ENCODE measurements at regions not wholly inside any gene's neighbourhood (a gene's known extent, or its start where the extent isn't known, plus 50 kb on each side); places are given as distances from the start of the nearest gene placed in this dataset.

DNA sequence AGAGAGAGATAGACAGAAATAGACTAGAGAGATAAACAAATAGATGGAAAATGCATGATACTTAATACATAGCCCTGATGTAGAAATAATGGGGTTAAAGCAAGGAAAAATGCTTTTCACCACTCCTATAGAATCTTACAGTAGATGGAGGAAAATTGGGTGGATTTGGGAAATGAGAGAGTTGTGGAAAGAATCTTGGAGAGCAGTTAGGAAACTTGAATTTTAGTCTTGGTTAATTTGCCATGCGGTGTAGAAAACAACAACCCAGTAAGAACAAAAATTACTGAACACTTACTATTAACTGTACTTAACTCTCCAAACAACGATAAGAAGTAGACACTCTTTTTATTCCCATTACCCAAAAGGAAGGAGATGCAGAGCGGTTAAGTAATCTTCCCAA lies 329.8 kb downstream of the ZNF608 start:
- no peaks in the 10 kb centered on the region for H3K27me3 ChIP-seq (ENCODE audit: control insufficient read depth, insufficient read depth, low read length)
- H3K4me3 ChIP-seq (ENCODE audit: low read depth, low read length) = no peak overlapping the region
- no peaks in the 10 kb centered on the region for H3K4me1 ChIP-seq (ENCODE audit: control insufficient read depth, insufficient read depth, low read length)
- H3K9ac ChIP-seq (ENCODE audit: low read depth, low read length) = no peak overlapping the region
- peaks cover 5% of the 10 kb centered on the region for H3K36me3 ChIP-seq (ENCODE audit: control insufficient read depth, insufficient read depth, low read length)
- H3K9me3 ChIP-seq (ENCODE audit: control insufficient read depth, insufficient read depth, low read length) = no peaks in the 10 kb centered on the region

GRCh38 chr5:124414973-124415372 lies 331.5 kb downstream of the ZNF608 start:
- Histone ChIP-seq H3K27me3 (ENCODE audit: control insufficient read depth, insufficient read depth, low read length) (no peaks in the 10 kb centered on the region), H3K36me3 (ENCODE audit: control insufficient read depth, insufficient read depth, low read length) (peaks cover 3% of the 10 kb centered on the region), H3K4me1 (ENCODE audit: control insufficient read depth, insufficient read depth, low read length) (no peaks in the 10 kb centered on the region), H3K9ac (ENCODE audit: low read depth, low read length) (no peak overlapping the region), H3K4me3 (ENCODE audit: low read depth, low read length) (no peak overlapping the region), H3K9me3 (ENCODE audit: control insufficient read depth, insufficient read depth, low read length) (no peaks in the 10 kb centered on the region)

DNA sequence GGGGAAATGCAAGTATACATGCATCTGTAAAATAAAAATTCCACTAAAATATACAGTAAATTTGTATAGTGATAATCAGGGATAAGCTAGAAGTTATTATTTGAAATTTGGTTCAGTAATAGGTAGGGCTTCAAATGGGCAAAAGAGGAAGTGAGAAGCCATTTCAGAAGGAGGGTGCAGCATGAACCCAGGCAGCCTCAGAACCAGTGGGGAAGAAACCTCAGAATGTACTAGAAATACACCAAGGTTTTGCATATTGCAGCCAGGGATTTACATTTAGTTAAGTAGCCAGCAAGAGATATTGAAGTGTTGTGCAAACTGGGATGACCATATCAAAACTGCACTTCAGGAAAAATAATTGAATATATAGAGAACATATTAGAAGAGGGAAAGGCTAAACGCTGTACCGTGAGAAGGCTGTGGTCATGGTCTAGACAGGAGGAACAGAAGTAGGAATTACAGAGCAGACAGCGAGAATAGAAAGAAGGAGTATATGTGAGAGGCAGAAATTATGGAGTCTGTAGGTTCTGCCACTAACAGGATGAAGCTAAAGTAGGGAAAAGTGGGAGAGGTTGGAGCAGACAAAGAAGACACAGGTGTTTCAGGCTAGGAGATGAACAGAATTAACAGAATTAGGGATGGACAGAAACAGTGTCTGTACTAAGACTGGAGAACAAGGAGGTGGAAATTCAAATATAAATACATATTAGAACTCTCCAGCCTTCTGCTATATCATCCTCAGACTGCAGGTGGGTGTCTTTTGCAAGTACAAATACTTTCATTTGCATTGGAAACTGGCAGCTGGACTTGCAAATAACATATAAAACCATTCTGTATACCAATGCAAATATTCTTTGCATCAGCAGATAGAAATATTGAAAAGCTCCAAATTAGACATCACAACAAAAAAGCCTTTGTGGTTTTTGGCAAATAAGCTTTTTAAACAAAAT lies 335.6 kb downstream of the ZNF608 start:
- Histone ChIP-seq H3K4me3 (ENCODE audit: low read depth, low read length) (no peak overlapping the region), H3K9me3 (ENCODE audit: control insufficient read depth, insufficient read depth, low read length) (no peaks in the 10 kb centered on the region), H3K4me1 (ENCODE audit: control insufficient read depth, insufficient read depth, low read length) (no peaks in the 10 kb centered on the region), H3K9ac (ENCODE audit: low read depth, low read length) (no peak overlapping the region), H3K27me3 (ENCODE audit: control insufficient read depth, insufficient read depth, low read length) (no peaks in the 10 kb centered on the region), H3K36me3 (ENCODE audit: control insufficient read depth, insufficient read depth, low read length) (peaks cover 3% of the 10 kb centered on the region)

DNA sequence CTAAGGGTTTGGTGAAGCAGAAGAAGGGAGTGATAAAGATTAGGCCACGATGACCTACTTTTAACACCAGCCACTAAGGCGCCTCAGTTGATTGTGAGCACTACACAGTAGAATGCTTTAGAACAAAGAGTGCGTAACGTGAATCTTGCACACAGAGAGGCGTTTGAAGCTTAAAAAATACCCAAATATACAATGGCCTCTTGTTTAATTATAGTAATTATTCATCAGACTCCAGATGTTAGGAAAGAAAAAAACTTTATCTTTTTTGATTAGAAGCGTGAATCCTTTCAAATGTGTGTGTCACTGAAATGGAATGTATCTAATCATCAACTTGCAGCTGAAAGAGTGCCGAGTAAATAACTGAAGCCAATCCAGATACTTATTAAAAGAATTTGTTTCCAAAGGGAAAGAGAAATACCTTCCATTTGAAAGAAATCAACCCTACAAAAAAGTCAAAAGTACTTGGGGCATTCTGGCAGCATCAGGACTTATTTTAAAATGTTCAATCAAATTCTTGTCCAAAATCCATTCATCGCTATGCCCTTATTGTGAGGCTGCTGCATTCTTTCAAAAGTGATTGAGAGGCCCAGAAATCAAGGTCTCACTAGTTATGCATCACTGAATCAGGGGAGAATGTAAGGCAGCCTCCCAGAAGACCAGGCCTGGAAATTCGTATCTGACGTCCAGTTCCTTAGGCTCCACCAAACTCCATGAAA lies 337.5 kb downstream of the ZNF608 start:
- Histone ChIP-seq H3K36me3 (ENCODE audit: control insufficient read depth, insufficient read depth, low read length) (peaks cover 3% of the 10 kb centered on the region), H3K9ac (ENCODE audit: low read depth, low read length) (no peak overlapping the region), H3K4me3 (ENCODE audit: low read depth, low read length) (no peak overlapping the region), H3K4me1 (ENCODE audit: control insufficient read depth, insufficient read depth, low read length) (no peaks in the 10 kb centered on the region), H3K27me3 (ENCODE audit: control insufficient read depth, insufficient read depth, low read length) (no peaks in the 10 kb centered on the region), H3K9me3 (ENCODE audit: control insufficient read depth, insufficient read depth, low read length) (no peaks in the 10 kb centered on the region)

DNA sequence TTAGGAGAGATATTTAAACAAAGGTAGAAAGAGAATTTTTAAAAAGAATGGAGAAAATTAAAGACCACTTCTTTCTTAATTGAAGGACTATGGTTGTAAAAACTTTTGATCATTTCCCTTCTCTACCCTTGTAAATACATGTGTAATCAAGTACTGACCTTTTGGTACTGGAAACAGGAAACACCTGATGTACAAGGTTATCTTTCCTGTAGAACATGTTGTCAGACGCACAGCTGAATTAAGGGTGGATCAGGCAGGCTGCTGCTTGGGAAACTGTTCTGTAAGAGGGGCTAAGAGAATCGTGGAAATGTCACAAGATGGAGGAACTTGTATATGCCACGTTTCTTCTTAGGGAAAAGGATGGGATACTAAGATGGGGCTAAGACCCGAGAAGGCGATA lies 341.6 kb downstream of the ZNF608 start:
- Histone ChIP-seq H3K4me1 (ENCODE audit: control insufficient read depth, insufficient read depth, low read length) (no peaks in the 10 kb centered on the region), H3K4me3 (ENCODE audit: low read depth, low read length) (no peak overlapping the region), H3K9me3 (ENCODE audit: control insufficient read depth, insufficient read depth, low read length) (no peaks in the 10 kb centered on the region), H3K9ac (ENCODE audit: low read depth, low read length) (no peak overlapping the region), H3K36me3 (ENCODE audit: control insufficient read depth, insufficient read depth, low read length) (no peaks in the 10 kb centered on the region), H3K27me3 (ENCODE audit: control insufficient read depth, insufficient read depth, low read length) (no peaks in the 10 kb centered on the region)

DNA sequence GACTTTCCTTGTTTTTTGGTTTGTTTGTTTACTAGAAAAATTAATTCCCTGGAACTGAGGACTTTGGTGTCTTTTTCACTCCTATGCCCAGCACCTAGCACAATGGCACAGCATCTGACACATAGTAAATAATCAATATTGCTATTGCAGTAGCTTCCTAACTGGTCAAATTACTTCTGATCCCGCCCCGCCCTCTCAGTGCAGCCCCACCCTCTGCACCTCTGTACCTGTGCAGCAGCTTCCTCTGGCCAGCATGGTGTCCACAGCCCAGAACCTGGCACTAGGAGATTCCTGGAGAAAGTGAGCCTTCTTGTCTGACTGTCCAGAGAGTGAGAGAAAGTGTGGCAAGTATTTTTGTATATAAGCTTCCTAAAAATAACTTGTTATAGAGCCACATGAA lies 343.2 kb downstream of the ZNF608 start:
- H3K4me3 ChIP-seq (ENCODE audit: low read depth, low read length) = no peak overlapping the region
- H3K36me3 ChIP-seq (ENCODE audit: control insufficient read depth, insufficient read depth, low read length) = no peaks in the 10 kb centered on the region
- H3K27me3 ChIP-seq (ENCODE audit: control insufficient read depth, insufficient read depth, low read length) = no peaks in the 10 kb centered on the region
- no peaks in the 10 kb centered on the region for H3K4me1 ChIP-seq (ENCODE audit: control insufficient read depth, insufficient read depth, low read length)
- no peaks in the 10 kb centered on the region for H3K9me3 ChIP-seq (ENCODE audit: control insufficient read depth, insufficient read depth, low read length)
- H3K9ac ChIP-seq (ENCODE audit: low read depth, low read length) = no peak overlapping the region

DNA sequence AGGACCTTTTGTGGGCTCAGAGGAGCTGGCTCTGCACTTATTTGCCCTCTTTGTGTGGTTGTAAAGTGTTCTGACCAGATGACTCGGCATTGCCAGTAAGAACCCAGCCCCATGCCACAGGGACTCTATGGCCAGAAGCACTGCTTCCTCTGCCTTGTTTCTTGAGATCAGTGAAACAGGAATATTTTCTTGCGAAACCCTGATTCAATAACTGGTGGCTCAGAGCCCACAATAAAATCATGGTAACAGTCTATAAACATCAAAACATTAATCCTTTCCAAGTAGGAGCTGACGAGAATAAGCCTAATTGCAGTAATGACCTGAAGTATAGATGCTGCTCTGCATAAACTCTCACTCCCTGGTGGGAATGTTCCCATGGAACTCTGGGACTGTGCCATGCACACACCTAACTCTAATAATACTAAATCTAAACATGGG lies 344.3 kb downstream of the ZNF608 start:
- H3K4me1 ChIP-seq (ENCODE audit: control insufficient read depth, insufficient read depth, low read length) = no peaks in the 10 kb centered on the region
- H3K36me3 ChIP-seq (ENCODE audit: control insufficient read depth, insufficient read depth, low read length) = no peaks in the 10 kb centered on the region
- no peaks in the 10 kb centered on the region for H3K27me3 ChIP-seq (ENCODE audit: control insufficient read depth, insufficient read depth, low read length)
- H3K9me3 ChIP-seq (ENCODE audit: control insufficient read depth, insufficient read depth, low read length) = no peaks in the 10 kb centered on the region
- H3K4me3 ChIP-seq (ENCODE audit: low read depth, low read length) = no peak overlapping the region
- no peak overlapping the region for H3K9ac ChIP-seq (ENCODE audit: low read depth, low read length)

- no peak overlapping the region for H3K4me3 ChIP-seq (ENCODE audit: low read depth, low read length)
- H3K27me3 ChIP-seq (ENCODE audit: control insufficient read depth, insufficient read depth, low read length) = no peaks in the 10 kb centered on the region
- H3K9me3 ChIP-seq (ENCODE audit: control insufficient read depth, insufficient read depth, low read length) = no peaks in the 10 kb centered on the region
- no peaks in the 10 kb centered on the region for H3K36me3 ChIP-seq (ENCODE audit: control insufficient read depth, insufficient read depth, low read length)
- no peaks in the 10 kb centered on the region for H3K4me1 ChIP-seq (ENCODE audit: control insufficient read depth, insufficient read depth, low read length)
- H3K9ac ChIP-seq (ENCODE audit: low read depth, low read length) = no peak overlapping the region
These were observed 344.8 kb downstream of the ZNF608 start for GRCh38 chr5:124401476-124402143.

DNA sequence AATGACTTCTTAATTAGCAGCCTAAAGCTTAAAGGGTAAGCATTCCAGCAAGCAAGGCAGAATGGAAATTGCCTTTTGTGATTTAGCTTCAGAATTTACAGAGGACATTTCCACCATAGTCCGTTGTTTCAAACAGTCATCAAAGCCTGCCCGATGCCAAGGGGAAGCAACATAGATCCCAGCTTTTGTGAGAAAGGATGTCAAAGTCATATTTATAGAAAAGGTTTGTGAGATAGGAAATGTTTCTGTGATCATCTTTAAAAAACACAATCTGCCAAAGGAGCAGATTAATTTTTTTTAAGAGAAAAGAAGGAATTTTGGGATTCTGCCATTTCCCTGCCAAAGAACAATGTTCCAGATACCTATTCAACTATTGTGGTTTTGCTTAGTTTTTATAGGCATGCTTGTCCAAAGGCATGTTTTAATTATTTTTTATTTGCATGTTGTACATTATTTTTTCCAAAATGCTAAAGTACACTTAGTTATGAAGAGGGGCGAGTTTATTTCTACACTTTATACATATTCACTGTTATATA lies 346.9 kb downstream of the ZNF608 start:
- Histone ChIP-seq H3K36me3 (ENCODE audit: control insufficient read depth, insufficient read depth, low read length) (no peaks in the 10 kb centered on the region), H3K27me3 (ENCODE audit: control insufficient read depth, insufficient read depth, low read length) (no peaks in the 10 kb centered on the region), H3K9ac (ENCODE audit: low read depth, low read length) (no peak overlapping the region), H3K4me3 (ENCODE audit: low read depth, low read length) (no peak overlapping the region), H3K4me1 (ENCODE audit: control insufficient read depth, insufficient read depth, low read length) (no peaks in the 10 kb centered on the region), H3K9me3 (ENCODE audit: control insufficient read depth, insufficient read depth, low read length) (no peaks in the 10 kb centered on the region)

- Histone ChIP-seq H3K36me3 (ENCODE audit: control insufficient read depth, insufficient read depth, low read length) (no peaks in the 10 kb centered on the region), H3K9ac (ENCODE audit: low read depth, low read length) (no peak overlapping the region), H3K4me1 (ENCODE audit: control insufficient read depth, insufficient read depth, low read length) (no peaks in the 10 kb centered on the region), H3K27me3 (ENCODE audit: control insufficient read depth, insufficient read depth, low read length) (no peaks in the 10 kb centered on the region), H3K4me3 (ENCODE audit: low read depth, low read length) (no peak overlapping the region), H3K9me3 (ENCODE audit: control insufficient read depth, insufficient read depth, low read length) (no peaks in the 10 kb centered on the region)
These were observed 348.0 kb downstream of the ZNF608 start for GRCh38 chr5:124398460-124398859.

DNA sequence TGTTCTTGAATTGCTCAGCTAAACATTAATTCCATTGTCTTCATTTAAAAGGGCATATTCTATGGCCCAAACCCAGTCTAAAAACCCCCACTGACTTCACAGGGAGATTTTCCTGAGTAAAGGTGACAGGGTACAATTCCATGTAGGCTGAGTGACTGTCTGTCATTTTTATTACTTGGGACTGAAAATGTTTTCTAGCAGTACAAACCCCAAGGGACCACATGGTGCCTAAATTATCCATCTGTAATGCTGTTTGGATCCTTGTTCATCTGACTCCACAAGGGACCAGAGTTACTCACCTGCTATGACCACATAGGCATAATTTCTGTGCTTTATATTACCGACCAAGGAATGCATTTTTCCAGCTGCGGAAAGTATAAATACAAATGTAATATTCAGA lies 349.1 kb downstream of the ZNF608 start:
- H3K27me3 ChIP-seq (ENCODE audit: control insufficient read depth, insufficient read depth, low read length) = no peaks in the 10 kb centered on the region
- no peaks in the 10 kb centered on the region for H3K9me3 ChIP-seq (ENCODE audit: control insufficient read depth, insufficient read depth, low read length)
- H3K36me3 ChIP-seq (ENCODE audit: control insufficient read depth, insufficient read depth, low read length) = no peaks in the 10 kb centered on the region
- no peaks in the 10 kb centered on the region for H3K4me1 ChIP-seq (ENCODE audit: control insufficient read depth, insufficient read depth, low read length)
- H3K9ac ChIP-seq (ENCODE audit: low read depth, low read length) = no peak overlapping the region
- H3K4me3 ChIP-seq (ENCODE audit: low read depth, low read length) = no peak overlapping the region

Data from iPS-15b (cell line).